Liver (tissue), 8 donors: ENCODE measurements at regions not wholly inside any gene's neighbourhood (a gene's known extent, or its start where the extent isn't known, plus 50 kb on each side); places are given as distances from the start of the nearest gene placed in this dataset.

Experiments
- DNase-seq: peaks from one replicate; pipeline ENCODE4 v3.0.0-alpha.2; 2017; ENCODE audit warnings: low spot score
- H3K27ac ChIP-seq, 2 donors: one replicate each; pipeline ENCODE4 v1.7.0; 2013; ENCODE audit warnings: inconsistent platforms in 2 of 2, low read length in 2 of 2, control low read depth in 1 of 2, low read depth in 1 of 2, mild to moderate bottlenecking in 1 of 2
- H3K27me3 ChIP-seq, 4 donors: one replicate each; pipeline versions ENCODE4 v1.6.1 to v1.7.0; 2013; ENCODE audit warnings: low read length in 3 of 4, inconsistent platforms in 1 of 4, mild to moderate bottlenecking in 1 of 4, moderate library complexity in 1 of 4; ENCODE audit not compliant: control insufficient read depth in 4 of 4, insufficient read depth in 4 of 4
- H3K36me3 ChIP-seq, 4 donors: one replicate each; pipeline versions ENCODE4 v1.6.1 to v1.7.0; 2013; ENCODE audit warnings: low read length in 3 of 4, mild to moderate bottlenecking in 3 of 4, low read depth in 1 of 4, moderate library complexity in 1 of 4; ENCODE audit not compliant: control insufficient read depth in 4 of 4, insufficient read depth in 3 of 4
- H3K4me1 ChIP-seq, 4 donors: one replicate each; pipeline versions ENCODE4 v1.6.1 to v1.7.0; 2013; ENCODE audit warnings: low read length in 3 of 4, mild to moderate bottlenecking in 3 of 4, moderate library complexity in 1 of 4; ENCODE audit not compliant: control insufficient read depth in 4 of 4, insufficient read depth in 4 of 4
- H3K4me3 ChIP-seq, 3 donors: one replicate each; pipeline versions ENCODE4 v1.6.1 to v1.7.0; 2013; ENCODE audit warnings: low read length in 3 of 3, control low read depth in 1 of 3, low read depth in 1 of 3, mild to moderate bottlenecking in 1 of 3
- H3K9ac ChIP-seq, 2 donors: one replicate each; pipeline ENCODE4 v1.7.0; 2013; ENCODE audit warnings: low read length in 2 of 2, mild to moderate bottlenecking in 2 of 2, moderate library complexity in 2 of 2, control low read depth in 1 of 2, low read depth in 1 of 2
- H3K9me3 ChIP-seq, 4 donors: one replicate each; pipeline versions ENCODE4 v1.6.1 to v1.7.0; 2013; ENCODE audit warnings: low read length in 3 of 4; ENCODE audit not compliant: control insufficient read depth in 4 of 4
- CTCF ChIP-seq: fragments of 150-350 bp; IDR thresholded peaks from 2 replicates; pipeline ENCODE4 v1.5.1; 2017; ENCODE audit warnings: improper control_type of control experiment, low read depth, low read length; ENCODE audit not compliant: missing input control
- EGR1 ChIP-seq, 2 donors: IDR thresholded peaks; 2 replicates each; pipeline ENCODE4 v1.6.1; 2016 to 2018; ENCODE audit warnings: antibody characterized with exemption in 2 of 2, low read depth in 2 of 2
- FOXA1 ChIP-seq: IDR thresholded peaks from 2 replicates; pipeline ENCODE4 v1.6.1; 2016; ENCODE audit warnings: antibody characterized with exemption
- FOXA2 ChIP-seq: IDR thresholded peaks from 2 replicates; pipeline ENCODE4 v1.6.1; 2016; ENCODE audit warnings: antibody characterized with exemption
- GABPA ChIP-seq, 2 donors: IDR thresholded peaks in 1 of 2; conservative IDR thresholded peaks in 1 of 2; 2 replicates each; pipeline ENCODE4 v1.6.1; 2016; ENCODE audit warnings: antibody characterized with exemption in 2 of 2, mild to moderate bottlenecking in 1 of 2, moderate library complexity in 1 of 2
- HNF4A ChIP-seq, 2 donors: conservative IDR thresholded peaks; 2 replicates each; pipeline ENCODE4 v1.6.1; 2016; ENCODE audit warnings: antibody characterized with exemption in 2 of 2, mild to moderate bottlenecking in 2 of 2
- HNF4G ChIP-seq: IDR thresholded peaks from 2 replicates; pipeline ENCODE4 v1.6.1; 2016; ENCODE audit warnings: antibody characterized with exemption
- JUND ChIP-seq, 2 donors: IDR thresholded peaks; 2 replicates each; pipeline ENCODE4 v1.6.1; 2016; ENCODE audit warnings: antibody characterized with exemption in 2 of 2
- MAX ChIP-seq: IDR thresholded peaks from 2 replicates; pipeline ENCODE4 v1.6.1; 2016; ENCODE audit warnings: antibody characterized with exemption
- NR2F2 ChIP-seq: IDR thresholded peaks from 2 replicates; pipeline ENCODE4 v1.6.1; 2016; ENCODE audit warnings: antibody characterized with exemption
- RAD21 ChIP-seq, 2 donors: IDR thresholded peaks; 2 replicates each; pipeline ENCODE4 v1.6.1; 2016; ENCODE audit warnings: antibody characterized with exemption in 2 of 2, mild to moderate bottlenecking in 2 of 2
- RXRA ChIP-seq, 2 donors: IDR thresholded peaks; 2 replicates each; pipeline ENCODE4 v1.6.1; 2017 to 2018; ENCODE audit warnings: antibody characterized with exemption in 2 of 2, mild to moderate bottlenecking in 1 of 2
- SP1 ChIP-seq: IDR thresholded peaks from 2 replicates; pipeline ENCODE4 v1.6.1; 2018; ENCODE audit warnings: antibody characterized with exemption, mild to moderate bottlenecking
- TAF1 ChIP-seq: conservative IDR thresholded peaks from 2 replicates; pipeline ENCODE4 v1.6.1; 2016; ENCODE audit warnings: antibody characterized with exemption, mild to moderate bottlenecking
- YY1 ChIP-seq: IDR thresholded peaks from 2 replicates; pipeline ENCODE4 v1.6.1; 2016; ENCODE audit warnings: antibody characterized with exemption, mild to moderate bottlenecking
- WGBS: extraction: QIAGEN DNeasy Blood & Tissue Kit; methylation state at CpG from one replicate; pipeline ENCODE4 v1.1.7; 2013; 5-methylcytosine and 5-hydroxymethylcytosine counted together
- TF ChIP-seq, protein P1 (sequence below): IDR thresholded peaks from 2 replicates; pipeline ENCODE4 v1.6.1; 2016; ENCODE audit warnings: antibody characterized with exemption
- TF ChIP-seq, protein P2 (sequence below): IDR thresholded peaks from 2 replicates; pipeline ENCODE4 v1.6.1; 2016; ENCODE audit warnings: antibody characterized with exemption
- TF ChIP-seq, protein P3 (sequence below): IDR thresholded peaks from 2 replicates; pipeline ENCODE4 v1.6.1; 2016; ENCODE audit warnings: antibody characterized with exemption, mild to moderate bottlenecking
- donor health status: healthy.
- donor health status: healthy.
- donor health status: healthy.
- donor health status: healthy.
- donor health status: healthy.

DNA sequence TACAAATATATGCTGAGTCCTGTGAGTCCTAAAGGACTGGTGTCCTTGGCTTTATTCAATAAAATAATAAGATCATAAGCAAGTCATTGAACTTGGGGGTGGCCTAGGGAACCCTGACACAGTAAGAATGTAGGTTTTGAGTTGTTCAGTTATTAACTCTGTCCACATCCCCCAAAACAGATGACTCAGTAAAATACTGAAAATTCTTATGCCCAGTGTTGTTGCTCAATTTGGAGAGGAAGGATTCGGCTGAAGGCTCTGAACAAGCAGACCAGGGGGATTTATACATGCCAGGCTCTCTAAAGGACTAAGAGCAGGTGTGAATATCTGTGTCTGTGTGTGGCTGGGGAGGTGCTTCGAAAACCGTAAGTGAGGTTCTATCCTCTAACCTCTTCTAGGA is 173.7 kb downstream of the RMI1 start:
- 91% methylated on average over 3 of the region's 3 CpGs for WGBS

DNA sequence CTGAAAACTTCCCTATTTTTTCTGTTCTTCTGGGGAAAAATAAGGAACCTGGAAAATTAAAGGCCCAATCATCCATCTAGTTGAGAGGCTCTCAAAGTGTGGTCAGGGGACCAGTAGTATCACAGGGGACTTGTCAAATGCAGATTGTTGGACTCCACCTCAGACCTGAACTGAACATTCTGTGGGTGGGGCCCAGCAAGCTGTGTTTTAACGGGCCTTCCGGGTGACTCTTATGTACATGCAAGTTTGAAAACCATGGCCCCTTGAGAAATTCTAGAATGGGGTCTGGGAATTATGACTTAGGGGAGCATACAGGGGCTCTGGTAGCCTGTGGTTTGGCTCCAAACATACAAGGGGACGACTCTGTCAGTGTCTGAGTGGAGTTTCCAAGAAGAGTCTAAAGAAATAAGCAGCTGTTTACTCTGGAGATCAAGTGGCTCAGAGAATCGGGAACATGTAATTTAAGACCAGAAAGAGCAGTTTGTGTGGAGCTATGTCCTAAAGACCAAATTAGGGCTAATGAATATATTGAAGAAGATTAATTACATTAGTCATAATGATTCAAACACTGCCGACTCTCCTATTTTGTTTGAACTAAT is 177.4 kb downstream of the SLC28A3 start:
- no peak for DNase-seq
- no peak overlapping the region for H3K4me3 ChIP-seq
- no peak for TF ChIP-seq GABPA (IDR thresholded peaks at IDR 0.05 in 1 of 2, conservative IDR thresholded peaks at IDR 0.05 in 1 of 2)
- TF ChIP-seq JUND (IDR thresholded peaks at IDR 0.05), result no peak
- TF ChIP-seq, protein P1, sequence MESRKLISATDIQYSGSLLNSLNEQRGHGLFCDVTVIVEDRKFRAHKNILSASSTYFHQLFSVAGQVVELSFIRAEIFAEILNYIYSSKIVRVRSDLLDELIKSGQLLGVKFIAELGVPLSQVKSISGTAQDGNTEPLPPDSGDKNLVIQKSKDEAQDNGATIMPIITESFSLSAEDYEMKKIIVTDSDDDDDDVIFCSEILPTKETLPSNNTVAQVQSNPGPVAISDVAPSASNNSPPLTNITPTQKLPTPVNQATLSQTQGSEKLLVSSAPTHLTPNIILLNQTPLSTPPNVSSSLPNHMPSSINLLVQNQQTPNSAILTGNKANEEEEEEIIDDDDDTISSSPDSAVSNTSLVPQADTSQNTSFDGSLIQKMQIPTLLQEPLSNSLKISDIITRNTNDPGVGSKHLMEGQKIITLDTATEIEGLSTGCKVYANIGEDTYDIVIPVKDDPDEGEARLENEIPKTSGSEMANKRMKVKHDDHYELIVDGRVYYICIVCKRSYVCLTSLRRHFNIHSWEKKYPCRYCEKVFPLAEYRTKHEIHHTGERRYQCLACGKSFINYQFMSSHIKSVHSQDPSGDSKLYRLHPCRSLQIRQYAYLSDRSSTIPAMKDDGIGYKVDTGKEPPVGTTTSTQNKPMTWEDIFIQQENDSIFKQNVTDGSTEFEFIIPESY, result no peak
- no peak for TF ChIP-seq EGR1 (IDR thresholded peaks at IDR 0.05; ENCODE audit: low read depth in 2 of 2)
- TF ChIP-seq HNF4G, result no peak
- TF ChIP-seq RXRA (IDR thresholded peaks at IDR 0.05), result no peak
- TF ChIP-seq YY1, result no peak
- no peak for TF ChIP-seq TAF1
- TF ChIP-seq, protein P2, sequence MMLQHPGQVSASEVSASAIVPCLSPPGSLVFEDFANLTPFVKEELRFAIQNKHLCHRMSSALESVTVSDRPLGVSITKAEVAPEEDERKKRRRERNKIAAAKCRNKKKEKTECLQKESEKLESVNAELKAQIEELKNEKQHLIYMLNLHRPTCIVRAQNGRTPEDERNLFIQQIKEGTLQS, result no peak
- no peak for TF ChIP-seq RAD21 (IDR thresholded peaks at IDR 0.05)
- TF ChIP-seq CTCF, result no peak
- TF ChIP-seq MAX, result no peak
- no peak for TF ChIP-seq FOXA1
- no peak for TF ChIP-seq HNF4A (conservative IDR thresholded peaks at IDR 0.05)
- no peak for TF ChIP-seq SP1
- TF ChIP-seq, protein P3, sequence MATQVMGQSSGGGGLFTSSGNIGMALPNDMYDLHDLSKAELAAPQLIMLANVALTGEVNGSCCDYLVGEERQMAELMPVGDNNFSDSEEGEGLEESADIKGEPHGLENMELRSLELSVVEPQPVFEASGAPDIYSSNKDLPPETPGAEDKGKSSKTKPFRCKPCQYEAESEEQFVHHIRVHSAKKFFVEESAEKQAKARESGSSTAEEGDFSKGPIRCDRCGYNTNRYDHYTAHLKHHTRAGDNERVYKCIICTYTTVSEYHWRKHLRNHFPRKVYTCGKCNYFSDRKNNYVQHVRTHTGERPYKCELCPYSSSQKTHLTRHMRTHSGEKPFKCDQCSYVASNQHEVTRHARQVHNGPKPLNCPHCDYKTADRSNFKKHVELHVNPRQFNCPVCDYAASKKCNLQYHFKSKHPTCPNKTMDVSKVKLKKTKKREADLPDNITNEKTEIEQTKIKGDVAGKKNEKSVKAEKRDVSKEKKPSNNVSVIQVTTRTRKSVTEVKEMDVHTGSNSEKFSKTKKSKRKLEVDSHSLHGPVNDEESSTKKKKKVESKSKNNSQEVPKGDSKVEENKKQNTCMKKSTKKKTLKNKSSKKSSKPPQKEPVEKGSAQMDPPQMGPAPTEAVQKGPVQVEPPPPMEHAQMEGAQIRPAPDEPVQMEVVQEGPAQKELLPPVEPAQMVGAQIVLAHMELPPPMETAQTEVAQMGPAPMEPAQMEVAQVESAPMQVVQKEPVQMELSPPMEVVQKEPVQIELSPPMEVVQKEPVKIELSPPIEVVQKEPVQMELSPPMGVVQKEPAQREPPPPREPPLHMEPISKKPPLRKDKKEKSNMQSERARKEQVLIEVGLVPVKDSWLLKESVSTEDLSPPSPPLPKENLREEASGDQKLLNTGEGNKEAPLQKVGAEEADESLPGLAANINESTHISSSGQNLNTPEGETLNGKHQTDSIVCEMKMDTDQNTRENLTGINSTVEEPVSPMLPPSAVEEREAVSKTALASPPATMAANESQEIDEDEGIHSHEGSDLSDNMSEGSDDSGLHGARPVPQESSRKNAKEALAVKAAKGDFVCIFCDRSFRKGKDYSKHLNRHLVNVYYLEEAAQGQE, result no peak
- no peak for TF ChIP-seq FOXA2
- TF ChIP-seq NR2F2, result no peak
- 85% methylated on average over 5 of the region's 5 CpGs for WGBS
- H3K27me3 ChIP-seq, result peaks cover 0 to 2% (median 0%) of the 10 kb centered on the region in 4 donors
- no peak overlapping the region for H3K9ac ChIP-seq
- no peaks in the 10 kb centered on the region for H3K9me3 ChIP-seq
- no peak overlapping the region for H3K27ac ChIP-seq
- H3K4me1 ChIP-seq, result no peaks in the 10 kb centered on the region
- no peaks in the 10 kb centered on the region for H3K36me3 ChIP-seq

More for the DNA sequence above, 173.7 kb downstream of the RMI1 start:
- Histone ChIP-seq H3K4me1 (peaks cover 0 to 5% (median under 1%) of the 10 kb centered on the region in 4 donors), H3K27me3 (no peaks in the 10 kb centered on the region), H3K9ac (no peak overlapping the region), H3K9me3 (no peaks in the 10 kb centered on the region), H3K36me3 (no peaks in the 10 kb centered on the region), H3K27ac (no peak overlapping the region), H3K4me3 (no peak overlapping the region)
- TF ChIP-seq CTCF, result no peak
- no peak for DNase-seq
